Adrenal gland (tissue), 5 donors: ENCODE measurements at regions not wholly inside any gene's neighbourhood (a gene's known extent, or its start where the extent isn't known, plus 50 kb on each side); places are given as distances from the start of the nearest gene placed in this dataset.

ENCODE experiments used
- CTCF ChIP-seq, 6 experiments: fragments of 450-650 bp in 4 of 6; fragments of 200-600 bp in 2 of 6; sonication (generic) in 1 of 6; IDR thresholded peaks; 1 replicate in 5 of 6; 2 replicates in 1 of 6; pipeline versions ENCODE4 v1.5.1 to v1.8.0; 2016 to 2021; ENCODE audit warnings: antibody characterized with exemption in 6 of 6, mild to moderate bottlenecking in 2 of 6, moderate library complexity in 1 of 6
- POLR2A ChIP-seq, 2 donors: fragments of 450-650 bp; IDR thresholded peaks; one replicate each; pipeline ENCODE4 v1.6.1; 2017; ENCODE audit warnings: antibody characterized with exemption in 2 of 2, mild to moderate bottlenecking in 2 of 2, moderate library complexity in 1 of 2
- donor health status: DM: no; HTN: no; CAD: no.

DNA sequence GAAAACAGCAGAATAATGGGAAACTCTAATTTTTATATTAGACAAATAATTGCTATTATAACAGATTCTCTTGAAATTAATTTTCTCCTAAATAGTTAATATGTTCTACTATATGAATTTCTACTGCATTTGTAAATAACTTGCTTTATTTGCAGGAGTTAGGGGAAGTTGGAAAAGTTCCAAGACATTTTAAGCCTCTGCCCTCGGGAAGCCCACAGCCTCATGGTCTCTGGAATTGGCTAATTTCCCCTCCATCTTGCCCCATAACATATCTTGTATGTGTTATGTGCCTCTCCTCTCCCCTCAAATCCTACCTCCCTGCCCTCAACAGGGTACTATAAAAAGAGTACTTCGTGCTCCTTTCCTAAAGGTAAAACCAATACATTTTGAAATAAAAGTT, 271.4 kb upstream of the NR5A2 start:
- TF ChIP-seq CTCF (IDR thresholded peaks at IDR 0.05): no peak
- TF ChIP-seq POLR2A (IDR thresholded peaks at IDR 0.05): no peak
